Panc1 (cell line): ENCODE measurements at regions not wholly inside any gene's neighbourhood (a gene's known extent, or its start where the extent isn't known, plus 50 kb on each side); places are given as distances from the start of the nearest gene placed in this dataset.
"Not testable (repeated sequence)": the region's sequence is repeated elsewhere in the genome, so short reads cannot be mapped to it uniquely, and the experiment has no call there.

ENCODE experiments used
- ATAC-seq: fragments of 200-7000 bp; cut with Tn5 transposase; 2 replicates; pipeline ENCODE4 v1.9.1; 2020; ENCODE audit warnings: mild to moderate bottlenecking, moderate library complexity
- BruUV-seq: library from RNA; stranded (reverse); fragments of 400-500 nt; replicated peaks from 2 replicates; lab custom pipeline; 2021; lab: Mats Ljungman, UMichigan
- CTCF ChIA-PET: fragments of 300-600 bp; sonication (Branson Sonifier 250); formaldehyde crosslinking; loops from one replicate; lab custom pipeline; 2022; ENCODE audit warnings: antibody characterized with exemption; lab: Charles Lee
- POLR2A ChIA-PET: fragments of 300-600 bp; sonication (Branson Sonifier 250); formaldehyde crosslinking; loops from one replicate; lab custom pipeline; 2022; ENCODE audit warnings: antibody characterized with exemption; lab: Charles Lee
- DNase-seq: peaks from one replicate; pipeline ENCODE4 v3.0.0-alpha.2; 2010; ENCODE audit warnings: low read depth, low spot score
- H3K27ac ChIP-seq: 2 replicates; pipeline ENCODE4 v1.5.1; 2011; ENCODE audit warnings: mild to moderate bottlenecking, low read length, inconsistent platforms
- H3K27me3 ChIP-seq: fragments of 200-500 bp; sonication (Bioruptor generic); 2 replicates; pipeline ENCODE4 v1.6.0; 2014; ENCODE audit warnings: low read length, inconsistent platforms; ENCODE audit not compliant: control insufficient read depth, insufficient read depth
- H3K36me3 ChIP-seq: fragments of 200-500 bp; sonication (Bioruptor generic); 2 replicates; pipeline ENCODE4 v1.5.1; 2014; ENCODE audit warnings: inconsistent platforms, mild to moderate bottlenecking, low read length, moderate library complexity; ENCODE audit not compliant: control insufficient read depth, insufficient read depth
- H3K4me1 ChIP-seq: 2 replicates; pipeline ENCODE4 v1.5.1; 2011; ENCODE audit warnings: inconsistent platforms, mild to moderate bottlenecking, low read length, moderate library complexity; ENCODE audit not compliant: control insufficient read depth, insufficient read depth
- H3K4me3 ChIP-seq, 2 experiments: 2 replicates each; pipeline ENCODE4 v1.5.1; 2011 to 2012; ENCODE audit warnings: low read depth in 2 of 2, low read length in 2 of 2, mild to moderate bottlenecking in 2 of 2, inconsistent platforms in 1 of 2, moderate library complexity in 1 of 2
- H3K9me3 ChIP-seq: fragments of 200-500 bp; sonication (Bioruptor generic); 2 replicates; pipeline ENCODE4 v1.5.1; 2014; ENCODE audit warnings: low read depth, mild to moderate bottlenecking, inconsistent platforms, low read length, moderate library complexity; ENCODE audit not compliant: control insufficient read depth, insufficient read depth
- CTCF ChIP-seq: fragments of 450-650 bp; IDR thresholded peaks from 2 replicates; pipeline ENCODE4 v1.5.1; 2017; ENCODE audit warnings: mild to moderate bottlenecking
- SIN3A ChIP-seq: IDR thresholded peaks from 2 replicates; pipeline ENCODE4 v1.6.1; 2012; ENCODE audit warnings: low read depth, mild to moderate bottlenecking, low read length, moderate library complexity, borderline replicate concordance; ENCODE audit not compliant: insufficient read depth
- TCF7L2 ChIP-seq: IDR thresholded peaks from 2 replicates; pipeline ENCODE4 v1.6.1; 2011; ENCODE audit warnings: mild to moderate bottlenecking, low read depth, low read length, inconsistent platforms
- in situ Hi-C: cut with HindIII; loops from 2 replicates; pipeline ENCODE4 v1.10.0; 2016; ENCODE audit warnings: low sequenced_read_pairs, low pct_unique_long_range_greater_than_20kb
- intact Hi-C: fragments of 100-400 bp; cut with micrococcal nuclease; formaldehyde crosslinking; loops from one replicate; pipeline ENCODE4 v1.10.0; 2022; ENCODE audit not compliant: unreplicated experiment
- TF ChIP-seq, protein P1 (sequence below), 2 experiments: IDR thresholded peaks; 2 replicates each; pipeline ENCODE4 v1.6.1; 2011 to 2012; ENCODE audit warnings: low read depth in 2 of 2, control low read depth in 1 of 2, low read length in 1 of 2, mild to moderate bottlenecking in 1 of 2, moderate library complexity in 1 of 2; ENCODE audit not compliant: insufficient read depth in 1 of 2

DNA sequence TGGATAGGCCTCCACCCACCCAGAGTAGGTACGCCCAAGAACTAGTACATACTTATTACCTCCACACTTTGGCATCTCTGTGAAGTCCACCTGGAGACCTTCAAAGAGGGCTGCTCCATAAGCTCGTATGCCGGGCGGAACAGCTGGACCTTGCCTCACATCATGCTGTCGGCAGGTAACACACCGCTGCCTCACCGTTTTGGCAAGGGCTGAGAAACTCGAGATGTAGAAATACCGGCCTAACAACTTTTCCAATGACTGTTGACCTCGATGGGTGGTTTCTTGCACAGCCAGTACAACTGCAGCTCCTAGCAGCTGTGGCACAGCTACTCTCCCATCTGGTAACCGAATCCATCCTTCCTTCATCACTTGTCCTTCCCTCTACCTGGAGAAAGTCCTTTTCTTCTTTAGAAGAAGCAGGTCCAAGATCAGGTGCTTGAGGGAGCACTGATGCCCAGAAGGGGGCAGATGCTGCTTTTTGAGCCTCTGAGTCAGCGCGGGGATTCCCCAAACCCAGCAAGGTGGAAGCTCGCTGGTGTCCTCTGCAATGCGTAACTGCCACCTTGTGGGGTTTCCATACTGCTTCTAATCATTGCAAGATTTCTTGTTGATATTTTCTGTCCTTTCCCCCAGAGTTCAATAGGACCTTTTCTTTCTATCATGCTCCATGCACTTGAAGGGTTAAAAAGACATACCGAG lies 301.9 kb upstream of the FRG2C start:
- H3K4me3 ChIP-seq, BruUV-seq, intact Hi-C loops, H3K9me3 ChIP-seq, POLR2A ChIA-PET, H3K36me3 ChIP-seq, in situ Hi-C loops, H3K27me3 ChIP-seq, DNase-seq, H3K4me1 ChIP-seq, ATAC-seq, H3K27ac ChIP-seq, CTCF ChIA-PET: not testable (repeated sequence)
- TF ChIP-seq CTCF, result 0 out of 2 replicates have a peak, but pooled peaks have one; percentile 6

- ATAC-seq, H3K4me1 ChIP-seq, H3K36me3 ChIP-seq, in situ Hi-C loops, CTCF ChIA-PET, POLR2A ChIA-PET, BruUV-seq, H3K27me3 ChIP-seq, intact Hi-C loops, DNase-seq, H3K27ac ChIP-seq, H3K4me3 ChIP-seq, H3K9me3 ChIP-seq: not testable (repeated sequence)
These were observed 291.2 kb upstream of the FRG2C start for GRCh38 chr3:75372964-75373363.

GRCh38 chr3:75379840-75380239 lies 284.3 kb upstream of the FRG2C start:
- DNase-seq, H3K4me1 ChIP-seq, intact Hi-C loops, BruUV-seq, H3K27me3 ChIP-seq, H3K27ac ChIP-seq, ATAC-seq, CTCF ChIA-PET, H3K9me3 ChIP-seq, in situ Hi-C loops, POLR2A ChIA-PET, H3K4me3 ChIP-seq, H3K36me3 ChIP-seq: not testable (repeated sequence)

GRCh38 chr3:75380276-75380771 lies 283.8 kb upstream of the FRG2C start:
- Histone ChIP-seq H3K27me3 (no peaks in the 10 kb centered on the region), H3K4me3 (no peak overlapping the region), H3K27ac (no peak overlapping the region), H3K9me3 (no peaks in the 10 kb centered on the region), H3K36me3 (no peaks in the 10 kb centered on the region), H3K4me1 (no peaks in the 10 kb centered on the region)
- intact Hi-C loops, result no loop called here
- ChIA-PET POLR2A (no interaction called here), CTCF (no interaction called here)
- TF ChIP-seq TCF7L2 (no peak), SIN3A (no peak), CTCF (no peak)
- TF ChIP-seq, protein P1, sequence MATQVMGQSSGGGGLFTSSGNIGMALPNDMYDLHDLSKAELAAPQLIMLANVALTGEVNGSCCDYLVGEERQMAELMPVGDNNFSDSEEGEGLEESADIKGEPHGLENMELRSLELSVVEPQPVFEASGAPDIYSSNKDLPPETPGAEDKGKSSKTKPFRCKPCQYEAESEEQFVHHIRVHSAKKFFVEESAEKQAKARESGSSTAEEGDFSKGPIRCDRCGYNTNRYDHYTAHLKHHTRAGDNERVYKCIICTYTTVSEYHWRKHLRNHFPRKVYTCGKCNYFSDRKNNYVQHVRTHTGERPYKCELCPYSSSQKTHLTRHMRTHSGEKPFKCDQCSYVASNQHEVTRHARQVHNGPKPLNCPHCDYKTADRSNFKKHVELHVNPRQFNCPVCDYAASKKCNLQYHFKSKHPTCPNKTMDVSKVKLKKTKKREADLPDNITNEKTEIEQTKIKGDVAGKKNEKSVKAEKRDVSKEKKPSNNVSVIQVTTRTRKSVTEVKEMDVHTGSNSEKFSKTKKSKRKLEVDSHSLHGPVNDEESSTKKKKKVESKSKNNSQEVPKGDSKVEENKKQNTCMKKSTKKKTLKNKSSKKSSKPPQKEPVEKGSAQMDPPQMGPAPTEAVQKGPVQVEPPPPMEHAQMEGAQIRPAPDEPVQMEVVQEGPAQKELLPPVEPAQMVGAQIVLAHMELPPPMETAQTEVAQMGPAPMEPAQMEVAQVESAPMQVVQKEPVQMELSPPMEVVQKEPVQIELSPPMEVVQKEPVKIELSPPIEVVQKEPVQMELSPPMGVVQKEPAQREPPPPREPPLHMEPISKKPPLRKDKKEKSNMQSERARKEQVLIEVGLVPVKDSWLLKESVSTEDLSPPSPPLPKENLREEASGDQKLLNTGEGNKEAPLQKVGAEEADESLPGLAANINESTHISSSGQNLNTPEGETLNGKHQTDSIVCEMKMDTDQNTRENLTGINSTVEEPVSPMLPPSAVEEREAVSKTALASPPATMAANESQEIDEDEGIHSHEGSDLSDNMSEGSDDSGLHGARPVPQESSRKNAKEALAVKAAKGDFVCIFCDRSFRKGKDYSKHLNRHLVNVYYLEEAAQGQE (IDR thresholded peaks at IDR 0.05; ENCODE audit: insufficient read depth in 1 of 2, low read depth in 2 of 2, low read length in 1 of 2), result no peak
- ATAC-seq (no peak), DNase-seq (no peak)
- BruUV-seq, result no TSS peak
- in situ Hi-C loops, result no loop called here

DNA sequence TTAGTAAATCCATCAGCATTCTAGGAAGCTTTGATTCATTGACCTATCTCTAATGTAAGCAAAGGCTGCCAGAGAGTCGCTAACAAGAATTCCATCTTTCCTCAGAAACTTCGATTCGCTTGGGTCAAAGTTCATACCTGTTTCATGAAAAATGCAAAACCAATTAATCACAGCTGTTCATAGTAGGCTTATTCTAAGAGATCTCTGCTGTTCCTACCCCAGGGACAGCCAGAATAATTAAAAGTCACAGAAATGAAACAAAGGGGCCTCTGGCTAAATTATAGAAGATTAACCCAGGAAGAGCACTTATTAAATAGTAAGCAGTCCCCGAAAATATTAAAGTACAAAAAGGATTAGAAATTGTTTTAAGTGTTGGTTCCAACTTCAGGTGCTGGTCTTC lies 280.1 kb upstream of the FRG2C start:
- H3K4me1 ChIP-seq, intact Hi-C loops, H3K27ac ChIP-seq, DNase-seq, BruUV-seq, ATAC-seq, H3K9me3 ChIP-seq, CTCF ChIA-PET, H3K27me3 ChIP-seq, in situ Hi-C loops, POLR2A ChIA-PET, H3K36me3 ChIP-seq, H3K4me3 ChIP-seq: not testable (repeated sequence)
